ENCODE measurements at regions not wholly inside any gene's neighbourhood (a gene's known extent, or its start where the extent isn't known, plus 50 kb on each side); places are given as distances from the start of the nearest gene placed in this dataset.
"Not testable (repeated sequence)": the region's sequence is repeated elsewhere in the genome, so short reads cannot be mapped to it uniquely, and the experiment has no call there.

- H3K4me1 ChIP-seq: no peaks in the 10 kb centered on the region
- 8 to 76% methylated on average over 36 to 38 of the region's 38 CpGs for WGBS, 2 donors
- H3K4me3 ChIP-seq: no peak overlapping the region
- TF ChIP-seq CTCF (IDR thresholded peaks at IDR 0.05) (no peak), POLR2A (IDR thresholded peaks at IDR 0.05) (no peak)
- H3K27me3 ChIP-seq: no peaks in the 10 kb centered on the region
- H3K27ac ChIP-seq: no peak overlapping the region
- no peaks in the 10 kb centered on the region for H3K36me3 ChIP-seq
- no peak for DNase-seq (ENCODE audit: low spot score in 2 of 2)
- peaks cover 0 to 10% (median 0%) of the 10 kb centered on the region in 4 donors for H3K9me3 ChIP-seq
Observed at GRCh38 chr20:30892541-30893345, 364.7 kb upstream of the DEFB115 start.

- H3K4me3 ChIP-seq; H3K4me1 ChIP-seq; H3K27me3 ChIP-seq; DNase-seq (ENCODE audit: low spot score in 2 of 2); H3K9me3 ChIP-seq; H3K27ac ChIP-seq; H3K36me3 ChIP-seq: not testable (repeated sequence)
- 12 to 80% methylated on average over 38 to 48 of the region's 48 CpGs for WGBS, 2 donors
Observed at GRCh38 chr20:30893346-30894314, 363.8 kb upstream of the DEFB115 start.

- H3K9me3 ChIP-seq; H3K36me3 ChIP-seq; H3K27me3 ChIP-seq; H3K4me1 ChIP-seq; H3K4me3 ChIP-seq; H3K27ac ChIP-seq; DNase-seq (ENCODE audit: low spot score in 2 of 2): not testable (repeated sequence)
- WGBS, 2 donors: 6 to 71% methylated on average over 12 to 35 of the region's 35 CpGs
Observed at GRCh38 chr20:30894707-30895353, 362.6 kb upstream of the DEFB115 start.

- H3K9me3 ChIP-seq: peaks cover 0 to 12% (median 0%) of the 10 kb centered on the region in 4 donors
- not testable (repeated sequence) for H3K4me3 ChIP-seq; DNase-seq (ENCODE audit: low spot score in 2 of 2); H3K4me1 ChIP-seq; H3K27ac ChIP-seq; H3K27me3 ChIP-seq; H3K36me3 ChIP-seq
- WGBS, 2 donors: 26 to 70% methylated on average over 3 to 24 of the region's 25 CpGs
Observed at GRCh38 chr20:30895354-30895711, 362.1 kb upstream of the DEFB115 start.

- H3K4me3 ChIP-seq; H3K27me3 ChIP-seq; H3K27ac ChIP-seq; H3K36me3 ChIP-seq; DNase-seq (ENCODE audit: low spot score in 2 of 2); H3K4me1 ChIP-seq: not testable (repeated sequence)
- H3K9me3 ChIP-seq: peaks cover 0 to 18% (median 0%) of the 10 kb centered on the region in 4 donors
- 4 to 68% methylated on average over 21 to 41 of the region's 41 CpGs for WGBS, 2 donors
Observed at GRCh38 chr20:30899370-30900079, 357.9 kb upstream of the DEFB115 start.

- H3K27ac ChIP-seq; DNase-seq (ENCODE audit: low spot score in 2 of 2); H3K27me3 ChIP-seq; H3K4me3 ChIP-seq; H3K4me1 ChIP-seq; H3K36me3 ChIP-seq: not testable (repeated sequence)
- 29 to 95% methylated on average over 16 to 24 of the region's 30 CpGs for WGBS, 2 donors
- peaks cover 0 to 16% (median 0%) of the 10 kb centered on the region in 4 donors for H3K9me3 ChIP-seq
Observed at GRCh38 chr20:30900080-30900719, 357.3 kb upstream of the DEFB115 start.

GRCh38 chr20:30905231-30905630, 352.2 kb upstream of the DEFB115 start:
- H3K27ac ChIP-seq; H3K4me1 ChIP-seq; H3K36me3 ChIP-seq; H3K4me3 ChIP-seq; H3K27me3 ChIP-seq; DNase-seq (ENCODE audit: low spot score in 2 of 2): not testable (repeated sequence)
- H3K9me3 ChIP-seq: peaks cover 0 to 27% (median 0%) of the 10 kb centered on the region in 4 donors
- 90 to 92% methylated on average over 19 of the region's 19 CpGs for WGBS, 2 donors

Data from tibial nerve (tissue), 4 donors.